Endodermal cell (in vitro differentiated cells): ENCODE measurements at regions not wholly inside any gene's neighbourhood (a gene's known extent, or its start where the extent isn't known, plus 50 kb on each side); places are given as distances from the start of the nearest gene placed in this dataset.

Source experiments
- DNase-seq: peaks from one replicate; pipeline ENCODE4 v3.0.0-alpha.2; 2017
- H3K27ac ChIP-seq: 2 replicates; pipeline ENCODE4 v1.5.1; 2013; ENCODE audit warnings: mild to moderate bottlenecking, low read depth, low read length, moderate library complexity
- H3K27me3 ChIP-seq: 2 replicates; pipeline ENCODE4 v1.6.1; 2013; ENCODE audit warnings: mild to moderate bottlenecking, low read length, moderate library complexity; ENCODE audit not compliant: insufficient read depth, control insufficient read depth, poor library complexity, severe bottlenecking
- H3K36me3 ChIP-seq: 2 replicates; pipeline ENCODE4 v1.7.0; 2013; ENCODE audit warnings: mild to moderate bottlenecking, low read length, moderate library complexity; ENCODE audit not compliant: control insufficient read depth, insufficient read depth
- H3K4me1 ChIP-seq: one replicate; pipeline ENCODE4 v1.7.0; 2013; ENCODE audit warnings: low read length; ENCODE audit not compliant: control insufficient read depth, insufficient read depth
- H3K4me3 ChIP-seq: 2 replicates; pipeline ENCODE4 v1.5.1; 2013; ENCODE audit warnings: mild to moderate bottlenecking, low read length, moderate library complexity
- H3K9ac ChIP-seq: 2 replicates; pipeline ENCODE4 v1.6.1; 2013; ENCODE audit warnings: mild to moderate bottlenecking, low read length, moderate library complexity; ENCODE audit not compliant: poor library complexity, severe bottlenecking; ENCODE audit errors: extremely low read depth
- H3K9me3 ChIP-seq: 2 replicates; pipeline ENCODE4 v1.6.1; 2013; ENCODE audit warnings: mild to moderate bottlenecking, low read length, moderate library complexity; ENCODE audit not compliant: control insufficient read depth
- H3K27ac Mint-ChIP-seq: 2 replicates; pipeline ENCODE4 v1.8.0; 2020; ENCODE audit warnings: mixed read lengths
- H3K27me3 Mint-ChIP-seq: 2 replicates; pipeline ENCODE4 v1.8.0; 2021; ENCODE audit warnings: mild to moderate bottlenecking, mixed read lengths; ENCODE audit not compliant: insufficient read depth
- H3K36me3 Mint-ChIP-seq: 2 replicates; pipeline ENCODE4 v1.8.0; 2020; ENCODE audit warnings: low read depth, mixed read lengths
- H3K4me1 Mint-ChIP-seq: 2 replicates; pipeline ENCODE4 v1.8.0; 2020; ENCODE audit warnings: mixed read lengths
- H3K4me3 Mint-ChIP-seq: 2 replicates; pipeline ENCODE4 v1.8.0; 2020; ENCODE audit warnings: mild to moderate bottlenecking, moderate library complexity, mixed read lengths
- H3K9me3 Mint-ChIP-seq: 2 replicates; pipeline ENCODE4 v1.8.0; 2020; ENCODE audit warnings: mild to moderate bottlenecking, mixed read lengths
- WGBS, 2 experiments: methylation state at CpG; one replicate each; pipeline versions ENCODE4 v1.1.5 to v1.1.7; 2013; ENCODE audit warnings: missing lambda C conversion rate in 2 of 2, mixed read lengths in 1 of 2; ENCODE audit not compliant: insufficient coverage in 1 of 2, insufficient read length in 1 of 2; 5-methylcytosine and 5-hydroxymethylcytosine counted together
- TF ChIP-seq, protein P1 (sequence below): fragments of 200-600 bp; sonication (generic); conservative IDR thresholded peaks from 2 replicates; pipeline ENCODE4 v1.5.0; 2021; ENCODE audit warnings: antibody characterized with exemption, mild to moderate bottlenecking

DNA sequence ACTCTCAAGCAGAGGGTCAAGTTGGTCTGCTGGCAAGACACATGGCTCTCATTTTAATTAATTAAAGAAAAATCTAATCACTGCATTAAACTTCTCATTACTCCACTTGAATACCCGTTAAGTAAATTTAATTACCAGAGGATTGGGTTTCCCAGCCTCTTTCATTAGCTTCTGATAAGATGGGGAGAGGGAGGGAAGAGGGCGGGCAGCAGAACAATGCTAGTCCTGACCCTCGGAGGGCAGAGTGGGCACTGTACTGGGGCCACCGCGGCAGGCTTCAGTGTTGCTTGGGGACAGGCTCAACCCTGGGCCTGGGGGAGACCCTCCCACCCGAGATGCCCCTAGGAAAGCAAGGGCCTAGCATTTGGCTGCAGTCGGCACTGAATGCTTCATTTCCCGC, 55.6 kb upstream of the LINGO1 start:
- H3K27me3 ChIP-seq: no peaks in the 10 kb centered on the region
- H3K4me1 Mint-ChIP-seq: peaks cover 5% of the 10 kb centered on the region
- H3K9me3 ChIP-seq: no peaks in the 10 kb centered on the region
- H3K27ac ChIP-seq: no peak overlapping the region
- DNase-seq: no peak
- no peak overlapping the region for H3K4me3 Mint-ChIP-seq
- no peaks in the 10 kb centered on the region for H3K9me3 Mint-ChIP-seq
- H3K27ac Mint-ChIP-seq: no peak overlapping the region
- H3K4me1 ChIP-seq: no peaks in the 10 kb centered on the region
- no peaks in the 10 kb centered on the region for H3K36me3 ChIP-seq
- no peak overlapping the region for H3K9ac ChIP-seq
- H3K4me3 ChIP-seq: no peak overlapping the region
- 80% methylated on average over 8 of the region's 8 CpGs; no CpG with 5 or more reads in 1 of the 2 experiments for WGBS, 2 experiments
- no peaks in the 10 kb centered on the region for H3K36me3 Mint-ChIP-seq
- peaks cover 3% of the 10 kb centered on the region for H3K27me3 Mint-ChIP-seq
- TF ChIP-seq, protein P1, sequence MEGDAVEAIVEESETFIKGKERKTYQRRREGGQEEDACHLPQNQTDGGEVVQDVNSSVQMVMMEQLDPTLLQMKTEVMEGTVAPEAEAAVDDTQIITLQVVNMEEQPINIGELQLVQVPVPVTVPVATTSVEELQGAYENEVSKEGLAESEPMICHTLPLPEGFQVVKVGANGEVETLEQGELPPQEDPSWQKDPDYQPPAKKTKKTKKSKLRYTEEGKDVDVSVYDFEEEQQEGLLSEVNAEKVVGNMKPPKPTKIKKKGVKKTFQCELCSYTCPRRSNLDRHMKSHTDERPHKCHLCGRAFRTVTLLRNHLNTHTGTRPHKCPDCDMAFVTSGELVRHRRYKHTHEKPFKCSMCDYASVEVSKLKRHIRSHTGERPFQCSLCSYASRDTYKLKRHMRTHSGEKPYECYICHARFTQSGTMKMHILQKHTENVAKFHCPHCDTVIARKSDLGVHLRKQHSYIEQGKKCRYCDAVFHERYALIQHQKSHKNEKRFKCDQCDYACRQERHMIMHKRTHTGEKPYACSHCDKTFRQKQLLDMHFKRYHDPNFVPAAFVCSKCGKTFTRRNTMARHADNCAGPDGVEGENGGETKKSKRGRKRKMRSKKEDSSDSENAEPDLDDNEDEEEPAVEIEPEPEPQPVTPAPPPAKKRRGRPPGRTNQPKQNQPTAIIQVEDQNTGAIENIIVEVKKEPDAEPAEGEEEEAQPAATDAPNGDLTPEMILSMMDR: no peak

GRCh38 chr15:77685082-77685815, 52.5 kb upstream of the LINGO1 start:
- no peaks in the 10 kb centered on the region for H3K9me3 ChIP-seq
- Mint-ChIP-seq H3K9me3 (no peaks in the 10 kb centered on the region), H3K27me3 (peaks cover 3% of the 10 kb centered on the region), H3K4me1 (peaks cover 5% of the 10 kb centered on the region), H3K36me3 (no peaks in the 10 kb centered on the region), H3K27ac (no peak overlapping the region), H3K4me3 (no peak overlapping the region)
- no peak overlapping the region for H3K27ac ChIP-seq
- H3K27me3 ChIP-seq: no peaks in the 10 kb centered on the region
- no peak for DNase-seq
- H3K4me3 ChIP-seq: no peak overlapping the region
- H3K36me3 ChIP-seq: no peaks in the 10 kb centered on the region
- H3K9ac ChIP-seq: no peak overlapping the region
- WGBS, 2 experiments: 75 to 76% methylated on average over 6 to 7 of the region's 7 CpGs
- H3K4me1 ChIP-seq: no peaks in the 10 kb centered on the region
- TF ChIP-seq, protein P1: no peak

DNA sequence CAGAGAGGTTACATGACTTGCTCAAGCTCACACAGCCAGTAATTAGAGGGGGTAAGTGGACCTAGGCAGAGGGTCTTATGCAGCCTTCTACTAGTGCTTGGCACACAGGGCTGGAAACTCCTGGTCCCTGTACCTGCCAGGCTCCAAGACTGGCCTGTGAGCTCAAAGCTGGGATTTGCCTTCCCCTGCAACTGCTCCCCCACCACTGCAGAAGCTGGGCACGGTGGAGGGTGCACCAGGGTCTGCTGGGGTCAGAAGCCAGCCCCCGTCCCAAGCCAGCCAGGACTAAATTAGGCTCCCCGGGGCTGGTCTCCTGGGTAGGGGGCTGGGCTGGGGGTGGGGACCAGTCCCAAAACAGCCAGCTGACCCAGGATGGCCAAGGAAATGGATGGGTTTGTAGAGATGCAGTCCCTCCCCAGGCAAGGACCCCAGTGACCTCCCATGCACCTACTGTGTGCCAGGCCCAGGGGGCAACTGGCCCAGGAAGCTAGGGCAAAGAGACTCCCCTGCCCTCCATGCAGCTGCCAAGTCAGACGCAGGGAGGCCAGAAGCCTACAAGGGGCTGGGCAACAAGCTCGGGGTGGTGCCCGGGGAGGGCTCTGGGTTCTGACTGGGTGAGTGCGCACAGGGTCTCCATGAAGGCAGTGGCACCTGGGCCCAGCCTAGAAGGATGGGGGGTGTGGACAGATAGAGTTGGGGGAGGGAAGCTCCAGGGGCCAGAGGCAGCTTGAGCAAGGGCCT, 51.8 kb upstream of the LINGO1 start:
- no peak overlapping the region for H3K27ac ChIP-seq
- no peaks in the 10 kb centered on the region for H3K36me3 Mint-ChIP-seq
- TF ChIP-seq, protein P1: no peak
- H3K27ac Mint-ChIP-seq: no peak overlapping the region
- H3K4me3 Mint-ChIP-seq: no peak overlapping the region
- no peaks in the 10 kb centered on the region for H3K27me3 ChIP-seq
- H3K4me3 ChIP-seq: no peak overlapping the region
- no peak overlapping the region for H3K9ac ChIP-seq
- peaks cover 5% of the 10 kb centered on the region for H3K4me1 Mint-ChIP-seq
- no peaks in the 10 kb centered on the region for H3K9me3 Mint-ChIP-seq
- DNase-seq: no peak
- no peaks in the 10 kb centered on the region for H3K36me3 ChIP-seq
- 92 to 100% methylated on average over 4 to 7 of the region's 7 CpGs for WGBS, 2 experiments
- H3K4me1 ChIP-seq: no peaks in the 10 kb centered on the region
- peaks cover 3% of the 10 kb centered on the region for H3K27me3 Mint-ChIP-seq
- no peaks in the 10 kb centered on the region for H3K9me3 ChIP-seq
